ENCODE measurements at regions not wholly inside any gene's neighbourhood (a gene's known extent, or its start where the extent isn't known, plus 50 kb on each side); places are given as distances from the start of the nearest gene placed in this dataset.

- no peak for DNase-seq (ENCODE audit: low read depth in 2 of 2)
Observed at GRCh38 chr6:42512579-42512978, 51.2 kb upstream of the UBR2 start.

- DNase-seq (ENCODE audit: low read depth in 2 of 2) = no peak
Observed at GRCh38 chr6:42511803-42512422, 51.9 kb upstream of the UBR2 start.

DNA sequence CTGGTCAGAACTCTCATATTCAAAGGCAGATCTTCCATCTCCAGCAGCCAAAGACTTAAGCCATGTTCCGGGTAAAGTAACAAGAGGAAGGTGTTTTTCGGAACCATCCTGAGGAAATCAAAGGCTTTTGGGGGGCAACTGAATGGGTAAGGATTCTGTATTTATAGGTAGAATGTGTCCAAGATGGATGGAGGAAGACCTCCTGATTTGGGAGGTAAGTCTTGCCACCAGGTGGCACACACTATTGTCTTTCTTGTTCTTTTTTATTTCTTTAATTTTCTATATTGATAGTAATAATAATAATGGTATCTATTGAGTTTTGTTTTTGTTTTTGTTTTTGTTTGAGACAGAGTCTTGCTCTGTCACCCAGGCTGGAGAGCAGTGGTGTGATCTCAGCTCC lies 53.0 kb upstream of the UBR2 start:
- no peak for DNase-seq (ENCODE audit: low read depth in 2 of 2)

GRCh38 chr6:42509765-42510164 lies 54.1 kb upstream of the UBR2 start:
- no peak for DNase-seq (ENCODE audit: low read depth in 2 of 2)

GRCh38 chr6:42509256-42509655 lies 54.6 kb upstream of the UBR2 start:
- DNase-seq (ENCODE audit: low read depth in 2 of 2) = no peak

DNA sequence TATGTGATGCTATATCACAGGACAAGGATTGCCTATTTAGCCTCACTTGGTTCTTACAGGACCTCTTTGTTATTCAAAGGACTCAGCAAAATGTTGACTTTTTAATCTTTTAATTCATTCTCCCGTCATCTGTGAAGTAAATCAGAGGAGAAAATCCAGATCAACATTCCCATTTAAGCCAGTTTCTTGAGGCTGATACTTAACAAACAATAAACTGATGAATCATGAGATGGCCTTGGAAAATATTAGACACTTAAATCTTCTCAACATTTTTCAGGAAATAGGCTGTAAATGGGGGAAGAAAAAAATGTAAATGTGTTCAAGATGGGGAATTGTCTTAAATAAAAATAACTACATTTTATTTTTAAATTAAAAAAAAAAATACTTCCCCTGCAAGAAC lies 55.9 kb upstream of the UBR2 start:
- DNase-seq (ENCODE audit: low read depth in 2 of 2) = peak; percentile 76 to 79

DNA sequence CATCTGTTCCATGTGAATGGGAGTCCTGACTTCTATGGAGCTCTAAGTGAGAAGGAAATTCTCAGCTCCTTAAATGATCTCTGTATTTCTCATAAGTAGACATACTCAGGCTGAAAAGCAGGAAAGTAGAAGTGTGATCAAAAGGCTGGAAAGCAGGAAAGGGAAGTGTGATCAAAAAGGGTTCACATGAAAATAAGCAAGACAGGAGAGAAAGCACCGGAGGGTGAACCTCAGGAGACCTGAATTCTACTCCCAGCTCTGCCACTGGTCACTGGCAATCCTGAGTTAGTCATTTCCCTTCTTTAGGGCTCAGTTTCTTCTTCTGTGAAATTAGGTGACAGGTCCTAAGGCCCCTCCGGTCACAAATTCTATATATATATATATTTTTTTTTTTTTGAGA lies 55.5 kb upstream of the TRERF1 start:
- DNase-seq (ENCODE audit: low read depth in 2 of 2) = no peak

DNA sequence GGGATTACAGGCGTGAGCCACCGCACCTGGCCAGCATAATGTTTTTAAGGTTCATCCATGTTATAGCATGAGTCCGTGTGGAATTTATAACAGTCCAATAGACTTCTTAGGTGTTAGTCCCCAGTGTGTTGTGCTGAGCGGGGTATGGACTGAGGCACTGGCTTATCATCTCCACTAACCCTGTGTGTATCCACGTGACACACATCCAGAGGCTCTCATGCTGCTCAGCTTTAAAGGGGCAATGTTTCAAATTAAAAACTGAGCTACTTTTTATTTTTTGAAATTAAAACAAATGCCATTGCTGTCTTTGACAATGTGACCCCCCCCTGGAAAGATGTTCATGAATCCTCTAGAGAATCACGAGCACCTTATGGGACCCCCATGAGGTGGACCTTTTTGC lies 54.3 kb upstream of the TRERF1 start:
- DNase-seq (ENCODE audit: low read depth in 2 of 2) = no peak

- DNase-seq (ENCODE audit: low read depth in 2 of 2) = peak in 1 of 2 experiments; percentile 30
Observed at GRCh38 chr6:42505385-42505718, 53.6 kb upstream of the TRERF1 start.

DNA sequence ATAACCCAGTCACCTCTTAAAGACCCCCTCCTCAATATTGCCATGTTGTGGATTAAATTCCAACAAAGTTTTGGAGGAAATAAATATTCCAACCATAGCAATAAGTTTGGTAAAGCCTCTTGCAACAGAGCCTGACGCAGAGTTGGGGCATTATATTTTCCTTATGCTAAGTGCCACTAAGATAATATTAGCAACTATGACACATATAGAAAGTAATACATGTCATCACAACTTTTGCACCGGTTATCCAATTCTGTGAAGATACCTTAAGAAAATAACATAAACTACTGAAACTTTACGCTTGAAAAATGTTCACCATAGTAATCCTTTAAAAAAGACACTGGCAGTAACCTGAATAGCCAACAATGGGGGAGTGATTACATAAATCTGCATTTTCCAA lies 52.2 kb upstream of the TRERF1 start:
- no peak for DNase-seq (ENCODE audit: low read depth in 2 of 2)

GRCh38 chr6:42502990-42503389 lies 51.3 kb upstream of the TRERF1 start:
- no peak for DNase-seq (ENCODE audit: low read depth in 2 of 2)

DNA sequence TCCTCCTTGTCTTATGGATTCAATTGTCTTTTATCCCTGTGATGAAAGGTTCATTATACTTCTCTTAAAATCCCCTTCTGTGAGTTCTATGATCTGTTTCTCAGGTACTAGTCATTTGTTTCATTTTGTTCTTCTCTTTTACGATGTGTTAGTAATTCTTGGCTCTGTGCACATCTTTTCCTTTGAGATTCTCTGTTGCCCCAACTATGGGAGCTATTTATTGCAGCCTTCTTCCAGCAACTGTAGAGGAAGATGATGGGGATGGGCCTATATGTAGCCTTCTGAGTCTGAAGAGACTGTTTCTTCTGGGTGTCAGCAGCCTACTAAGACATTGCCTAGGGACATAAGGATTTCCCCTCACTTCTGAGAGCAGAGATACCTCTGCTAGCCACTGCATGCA lies 50.4 kb upstream of the TRERF1 start:
- no peak for DNase-seq (ENCODE audit: low read depth in 2 of 2)
